NCI-H345 treated with DMSO at 0.1 percent for 48 hours (cell line): ENCODE measurements at regions not wholly inside any gene's neighbourhood (a gene's known extent, or its start where the extent isn't known, plus 50 kb on each side); places are given as distances from the start of the nearest gene placed in this dataset.
"Not testable (repeated sequence)": the region's sequence is repeated elsewhere in the genome, so short reads cannot be mapped to it uniquely, and the experiment has no call there.

ENCODE experiments used
- DNase-seq: peaks from one replicate; lab custom pipeline; 2025; ENCODE audit not compliant: unreplicated experiment; lab: John Stamatoyannopoulos, UW

GRCh38 chr20:5453316-5453715 lies 136.6 kb upstream of the PROKR2 start:
- DNase-seq, result not testable (repeated sequence)

- not testable (repeated sequence) for DNase-seq
Measured at GRCh38 chr20:5452691-5453090, 135.9 kb upstream of the PROKR2 start.

- not testable (repeated sequence) for DNase-seq
Measured at GRCh38 chr20:5452286-5452685, 135.5 kb upstream of the PROKR2 start.

- no peak for DNase-seq
Measured at GRCh38 chr20:5451643-5452210, 135.0 kb upstream of the PROKR2 start.

- peak; percentile 63 for DNase-seq
Measured at GRCh38 chr20:5448449-5449118, 131.8 kb upstream of the PROKR2 start.

GRCh38 chr20:5447188-5447587 lies 130.4 kb upstream of the PROKR2 start:
- DNase-seq, result no peak

GRCh38 chr20:5445611-5446010 lies 128.9 kb upstream of the PROKR2 start:
- DNase-seq, result no peak

- DNase-seq, result no peak
Measured at GRCh38 chr20:5442101-5442500, 125.3 kb upstream of the PROKR2 start.

GRCh38 chr20:5434116-5434515 lies 117.4 kb upstream of the PROKR2 start:
- DNase-seq, result no peak

GRCh38 chr20:5433352-5433751 lies 116.6 kb upstream of the PROKR2 start:
- no peak for DNase-seq

- DNase-seq, result no peak
Measured at GRCh38 chr20:5432030-5432429, 115.3 kb upstream of the PROKR2 start.

GRCh38 chr20:5430670-5431069 lies 113.9 kb upstream of the PROKR2 start:
- DNase-seq, result no peak

- DNase-seq, result no peak
Measured at GRCh38 chr20:5426026-5426425, 109.3 kb upstream of the PROKR2 start.

GRCh38 chr20:5416086-5416485 lies 99.3 kb upstream of the PROKR2 start:
- DNase-seq, result no peak

- no peak for DNase-seq
Measured at GRCh38 chr20:5413394-5413793, 96.6 kb upstream of the PROKR2 start.

- no peak for DNase-seq
Measured at GRCh38 chr20:5410470-5410869, 93.7 kb upstream of the PROKR2 start.

GRCh38 chr20:5402903-5403531 lies 86.3 kb upstream of the PROKR2 start:
- no peak for DNase-seq

- no peak for DNase-seq
Measured at GRCh38 chr20:5401277-5401875, 84.6 kb upstream of the PROKR2 start.

GRCh38 chr20:5400164-5400762 lies 83.5 kb upstream of the PROKR2 start:
- no peak for DNase-seq

GRCh38 chr20:5397393-5397792 lies 80.6 kb upstream of the PROKR2 start:
- no peak for DNase-seq

GRCh38 chr20:5395932-5396727 lies 79.4 kb upstream of the PROKR2 start:
- DNase-seq, result no peak
